LHCN-M2 (cell line): ENCODE measurements at regions not wholly inside any gene's neighbourhood (a gene's known extent, or its start where the extent isn't known, plus 50 kb on each side); places are given as distances from the start of the nearest gene placed in this dataset.

Experiments used
- DNase-seq: peaks from one replicate; pipeline ENCODE4 v3.0.0-alpha.2; 2012; ENCODE audit warnings: low read depth

GRCh38 chr18:61079714-61080113 is 253.5 kb upstream of the CDH20 start:
- no peak for DNase-seq

DNA sequence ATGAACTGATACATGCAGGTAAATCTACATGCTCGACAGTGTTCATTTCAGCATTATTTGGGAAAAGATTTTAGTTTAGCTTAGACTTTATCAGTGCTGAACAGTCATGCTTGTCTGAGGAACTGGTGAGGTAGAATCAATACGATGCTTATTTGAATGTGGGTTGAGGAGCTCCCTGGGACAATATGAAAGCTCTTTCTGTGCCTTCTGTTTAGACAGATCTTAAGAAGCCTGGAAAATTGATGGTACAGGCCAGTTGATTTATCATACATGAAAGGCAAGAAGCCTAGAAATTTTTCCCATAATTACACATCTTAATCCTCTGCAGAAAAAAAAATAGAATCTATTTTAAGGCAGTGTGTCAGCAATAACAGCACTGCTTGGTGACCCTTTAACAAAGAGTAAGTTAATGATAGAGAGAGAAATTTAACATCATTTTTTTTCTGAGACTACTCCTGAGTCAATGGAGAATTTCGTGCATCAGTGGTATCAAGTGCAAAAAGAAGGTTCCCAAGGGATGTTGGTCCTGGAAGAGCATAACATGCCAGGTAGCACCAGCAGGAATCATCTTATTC is 252.2 kb upstream of the CDH20 start:
- DNase-seq = no peak

DNA sequence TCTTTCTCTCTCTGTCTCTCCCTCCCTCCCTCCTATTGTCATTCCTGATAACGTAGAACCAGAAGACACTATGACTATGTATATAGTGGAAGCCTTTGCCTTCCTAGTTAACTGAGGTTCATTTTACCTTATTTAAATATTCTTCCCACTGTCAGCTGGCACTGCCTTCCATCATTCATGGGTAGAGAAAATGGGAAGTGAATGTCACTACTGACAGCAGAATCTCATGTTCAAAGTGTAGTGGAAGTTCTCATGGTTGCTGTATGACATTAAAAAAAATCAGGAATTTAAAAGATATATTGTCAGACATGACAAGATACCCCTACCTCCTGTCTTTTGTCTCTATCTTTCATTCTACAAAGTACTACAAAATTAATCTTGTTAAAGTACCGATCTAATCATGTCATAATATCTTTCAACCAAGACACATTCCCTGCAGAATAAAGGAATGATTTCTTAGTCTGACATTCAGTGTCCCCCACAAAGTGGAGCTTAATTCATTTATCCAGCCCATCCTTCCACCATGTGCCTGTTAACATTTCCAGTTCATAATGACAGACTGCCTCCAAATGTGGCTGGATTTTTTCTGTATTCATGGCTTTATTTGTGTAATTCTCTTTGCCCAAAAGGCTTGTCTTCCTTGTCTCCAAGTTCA is 250.1 kb upstream of the CDH20 start:
- DNase-seq = no peak

- no peak for DNase-seq
Observed at GRCh38 chr18:61085036-61085435, 248.2 kb upstream of the CDH20 start.

DNA sequence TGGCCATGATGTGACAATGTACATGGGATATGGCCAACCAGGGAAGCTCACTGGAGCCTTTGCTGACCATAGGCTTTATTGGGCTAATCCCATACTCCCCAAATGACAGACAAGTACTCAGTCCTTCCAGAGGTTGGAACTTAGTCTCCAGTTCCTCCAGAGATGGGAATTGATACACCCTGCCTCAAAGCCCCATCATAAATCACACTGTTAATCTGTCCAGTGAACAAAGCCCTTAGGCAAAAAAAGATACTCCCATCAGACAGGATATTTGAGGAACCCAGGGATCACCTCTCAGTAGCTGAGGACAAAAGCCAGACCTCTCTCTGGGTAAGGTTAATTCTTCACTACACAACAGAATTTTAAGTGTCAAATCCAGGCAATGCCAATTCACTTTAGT is 247.5 kb upstream of the CDH20 start:
- DNase-seq = peak; percentile 2

GRCh38 chr18:61086657-61087056 is 246.6 kb upstream of the CDH20 start:
- no peak for DNase-seq

DNA sequence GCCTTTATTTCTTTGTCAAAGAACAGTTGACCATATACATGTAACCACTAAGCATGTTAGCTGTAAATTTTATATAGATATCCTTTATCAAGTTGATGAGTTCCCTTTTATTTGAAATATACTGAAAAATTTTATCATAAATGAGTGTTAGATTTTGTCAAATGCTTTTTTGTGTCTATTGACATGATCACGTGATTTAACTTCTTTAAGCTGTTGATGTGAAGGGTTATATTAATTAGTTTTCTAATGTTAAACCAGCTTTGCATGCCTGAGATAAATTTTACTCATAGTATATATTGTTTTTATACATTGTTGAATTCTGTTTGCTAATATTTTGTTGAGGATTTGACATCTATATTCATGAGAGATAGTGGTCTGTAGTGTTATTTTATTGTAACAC is 241.9 kb upstream of the CDH20 start:
- no peak for DNase-seq

GRCh38 chr18:61093965-61094364 is 239.3 kb upstream of the CDH20 start:
- DNase-seq = no peak

GRCh38 chr18:61096226-61096625 is 237.0 kb upstream of the CDH20 start:
- DNase-seq = no peak

- DNase-seq = no peak
Observed at GRCh38 chr18:61107113-61107512, 226.1 kb upstream of the CDH20 start.

DNA sequence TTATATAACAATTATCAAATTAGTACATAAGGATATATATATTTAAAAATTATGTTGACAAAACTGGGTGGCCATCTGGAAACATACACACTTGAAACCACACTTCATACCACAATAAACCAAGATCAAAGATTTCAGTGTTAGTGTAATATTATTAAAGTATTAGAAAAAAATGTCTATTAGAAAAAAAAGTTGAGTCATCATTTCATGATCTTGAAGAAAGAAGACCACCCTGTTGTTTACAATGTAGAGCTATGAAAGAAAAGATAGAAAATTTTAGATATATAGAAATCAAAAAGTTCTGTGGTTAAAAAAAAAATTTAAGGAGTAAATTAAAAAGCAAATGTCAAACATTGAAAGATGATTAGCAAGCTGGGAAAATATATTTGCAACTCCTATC is 224.5 kb upstream of the CDH20 start:
- DNase-seq = no peak

DNA sequence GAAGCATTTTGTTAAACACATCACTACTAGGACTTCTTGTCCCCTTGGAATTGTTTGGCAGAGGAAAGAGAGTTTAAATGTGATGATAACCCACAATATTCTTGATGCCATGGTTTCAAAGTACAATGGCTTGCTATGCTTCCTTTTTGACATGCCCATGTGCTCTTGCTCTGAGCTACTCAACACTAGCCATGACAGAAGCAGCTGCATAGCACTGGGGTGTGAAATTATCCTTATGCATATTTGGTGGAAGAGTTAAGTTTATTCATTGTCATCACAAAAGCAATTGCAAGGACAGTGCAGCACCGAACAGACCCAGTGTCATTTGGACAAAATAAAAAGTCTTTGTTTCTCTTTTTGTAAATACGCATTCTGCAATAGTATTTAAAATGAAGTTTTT is 209.9 kb upstream of the CDH20 start:
- no peak for DNase-seq

- no peak for DNase-seq
Observed at GRCh38 chr18:61127714-61128467, 205.3 kb upstream of the CDH20 start.

- no peak for DNase-seq
Observed at GRCh38 chr18:61129001-61129400, 204.2 kb upstream of the CDH20 start.

DNA sequence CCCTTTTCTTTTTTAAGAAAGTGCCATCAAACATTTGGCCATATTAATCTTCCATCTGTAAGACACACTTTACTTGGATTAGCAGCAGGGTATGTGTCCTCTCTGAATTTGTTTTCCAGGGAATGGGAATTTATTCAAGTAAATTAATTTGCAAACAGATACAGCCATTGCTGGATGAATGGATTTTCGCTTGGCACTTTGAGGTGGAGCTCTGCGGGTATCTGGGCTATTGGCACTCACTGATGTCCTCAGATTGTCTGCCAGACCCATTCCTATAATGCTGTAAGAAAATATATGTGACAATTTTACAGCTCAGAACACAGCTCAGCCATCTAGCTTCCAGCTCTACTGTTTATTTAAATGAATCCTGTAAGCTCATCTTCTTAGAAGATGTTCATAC is 201.2 kb upstream of the CDH20 start:
- DNase-seq = no peak

GRCh38 chr18:61133783-61134182 is 199.4 kb upstream of the CDH20 start:
- no peak for DNase-seq

DNA sequence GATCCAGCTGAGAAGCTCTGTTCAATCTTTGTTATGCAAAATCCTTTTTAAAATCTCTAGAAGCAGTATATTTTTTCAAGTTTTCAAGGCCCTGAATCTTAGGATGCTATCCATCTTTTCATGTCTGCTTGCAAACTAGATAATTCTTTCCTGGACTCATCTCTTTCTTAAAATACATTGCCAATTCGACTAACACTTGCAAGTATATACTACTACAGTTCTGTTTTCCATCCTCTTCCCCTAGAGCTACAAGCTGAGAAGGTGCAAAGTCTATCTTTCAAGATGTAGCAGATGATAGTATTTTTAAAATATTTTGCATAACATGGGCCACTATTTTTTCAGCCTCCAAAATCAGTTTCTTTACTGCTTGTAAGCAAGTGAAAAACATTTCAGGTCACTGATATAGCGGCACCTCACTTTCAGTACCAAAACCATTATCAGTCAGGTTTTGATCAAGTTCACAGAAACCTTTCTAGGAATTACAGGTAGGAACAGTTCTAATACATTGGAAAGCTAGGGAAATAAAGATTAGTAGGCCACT is 196.4 kb upstream of the CDH20 start:
- DNase-seq = no peak

- no peak for DNase-seq
Observed at GRCh38 chr18:61141691-61142090, 191.5 kb upstream of the CDH20 start.

DNA sequence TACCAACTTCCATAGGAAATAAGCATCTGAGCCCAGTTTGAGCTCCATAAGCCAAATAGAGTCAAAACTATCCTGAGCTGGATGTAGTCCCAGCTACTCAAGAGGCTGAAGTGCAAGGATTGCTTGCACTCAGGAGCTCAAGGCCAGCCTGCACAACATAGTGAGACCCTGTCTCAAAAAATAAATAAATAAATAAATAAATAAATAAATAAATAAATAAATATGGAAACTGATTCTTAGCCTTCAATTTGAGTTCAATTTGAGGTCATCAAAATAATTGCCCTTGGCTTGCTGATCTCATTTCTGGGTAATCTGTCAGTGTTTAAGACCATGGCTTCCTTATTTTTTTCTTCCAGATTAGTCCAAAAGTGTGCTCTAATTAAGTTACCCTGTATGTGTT is 184.9 kb upstream of the CDH20 start:
- no peak for DNase-seq

DNA sequence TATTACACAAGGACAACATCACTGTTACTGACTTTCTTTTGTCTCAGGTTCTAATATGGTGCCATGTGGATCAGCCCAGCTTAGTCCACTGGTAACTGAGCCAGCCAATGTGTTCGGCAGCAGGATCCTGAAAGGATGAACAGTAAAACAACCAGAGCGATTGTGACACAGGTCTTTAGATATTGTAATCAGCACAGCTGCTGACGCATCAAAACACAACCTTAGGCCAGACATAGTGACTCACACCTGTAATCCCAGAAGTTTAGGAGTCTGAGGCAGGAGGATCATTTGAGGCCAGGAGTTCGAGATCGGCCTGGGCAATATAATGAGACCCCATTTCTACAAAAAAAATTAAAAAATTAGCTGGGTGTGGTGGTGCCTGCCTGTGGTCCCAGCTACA is 183.4 kb upstream of the CDH20 start:
- no peak for DNase-seq

DNA sequence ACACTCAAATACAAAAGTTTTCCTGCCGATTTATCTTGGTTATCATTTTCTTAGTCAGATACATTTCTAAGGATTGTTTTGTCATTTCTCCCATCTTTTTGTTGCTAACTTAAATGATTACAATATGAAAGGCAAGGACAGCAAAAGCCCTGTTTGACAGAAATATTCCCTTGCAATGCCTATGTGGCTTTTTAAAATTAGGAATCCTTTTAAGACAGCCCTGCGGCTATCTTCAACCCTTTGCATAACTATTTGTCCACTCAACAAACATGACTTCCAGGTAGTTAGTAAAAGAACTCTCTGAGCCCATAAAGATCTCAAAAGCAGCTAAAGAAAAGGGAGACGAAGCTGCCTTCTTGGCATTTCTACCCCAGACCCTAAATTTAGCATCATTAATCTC is 179.7 kb upstream of the CDH20 start:
- DNase-seq = no peak

DNA sequence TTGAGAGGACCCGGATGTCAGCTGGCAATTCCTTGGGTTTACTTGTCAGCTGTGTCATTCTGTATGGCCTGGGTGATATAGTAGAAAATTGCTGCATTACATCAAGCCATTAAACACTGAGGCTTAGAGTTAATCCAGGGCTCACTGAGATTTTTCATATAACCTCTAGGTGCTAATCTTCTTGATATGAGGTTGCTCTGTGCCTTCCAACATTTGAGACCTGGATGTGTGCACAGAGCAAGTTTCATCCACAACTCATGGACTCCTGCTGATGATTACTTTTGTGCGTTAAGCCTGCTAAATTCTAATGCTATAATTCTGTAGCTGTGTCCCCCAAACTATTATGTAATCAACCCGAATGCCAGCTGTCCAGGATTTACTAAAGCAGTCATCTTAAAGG is 178.4 kb upstream of the CDH20 start:
- DNase-seq = no peak

GRCh38 chr18:61155586-61155985 is 177.6 kb upstream of the CDH20 start:
- no peak for DNase-seq
